ENCODE measurements at regions not wholly inside any gene's neighbourhood (a gene's known extent, or its start where the extent isn't known, plus 50 kb on each side); places are given as distances from the start of the nearest gene placed in this dataset.

DNA sequence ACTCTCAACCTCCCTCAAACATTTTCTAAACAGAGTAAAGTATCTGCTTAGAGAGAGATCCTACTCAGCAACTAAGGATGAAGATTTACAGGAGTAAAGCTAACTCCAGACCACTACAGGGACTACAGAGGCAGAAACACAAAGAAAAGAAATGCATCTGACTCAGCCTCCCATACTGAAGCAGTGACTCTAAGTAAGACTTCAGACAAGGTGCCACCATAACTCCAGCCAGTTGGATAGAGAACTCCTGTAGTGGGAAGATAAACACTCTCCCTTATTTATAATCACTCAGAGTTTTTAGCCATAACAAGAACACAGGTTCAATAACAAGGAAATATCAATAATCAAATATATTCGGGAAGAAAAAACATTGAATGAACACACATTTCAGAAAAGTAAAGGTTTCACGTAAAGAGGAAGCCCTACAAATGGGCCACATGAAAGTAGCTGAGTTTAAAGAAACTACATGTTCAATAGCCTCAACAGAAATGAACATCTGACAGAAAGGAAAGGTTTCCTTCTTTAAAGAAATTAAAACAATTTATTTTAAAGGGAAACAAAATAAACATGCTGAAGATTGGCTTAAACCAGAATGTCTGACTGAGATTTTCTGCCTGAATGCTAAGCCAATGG is 519.9 kb downstream of the KCNJ3 start:
- Histone ChIP-seq H3K36me3 (ENCODE audit: control insufficient read depth, insufficient read depth, low read length) (no peaks in the 10 kb centered on the region), H2BK120ac (ENCODE audit: low read depth, low read length) (no peak overlapping the region), H2AK5ac (ENCODE audit: low read depth, low read length) (no peak overlapping the region), H3K23ac (ENCODE audit: low read depth, low read length) (no peak overlapping the region), H2AK9ac (replicated peaks; ENCODE audit: low read depth, low read length, poor library complexity) (no peak overlapping the region), H3K4ac (ENCODE audit: low read depth, low read length) (no peak overlapping the region), H3K56ac (ENCODE audit: extremely low read depth, insufficient read depth, low read length) (no peak overlapping the region), H3K14ac (replicated peaks; ENCODE audit: low read depth, low read length) (no peak overlapping the region), H4K5ac (ENCODE audit: low read depth, low read length) (no peak overlapping the region), H3K79me1 (ENCODE audit: low read depth in 1 of 2, low read length in 2 of 2) (no peaks in the 10 kb centered on the region), H3K18ac (ENCODE audit: low read depth, low read length) (no peak overlapping the region), H3K9ac (ENCODE audit: low read depth, low read length) (no peak overlapping the region), H3K27ac (ENCODE audit: insufficient read depth, low read length) (no peak overlapping the region), H4K20me1 (ENCODE audit: insufficient read depth, low read length) (no peaks in the 10 kb centered on the region), H4K91ac (ENCODE audit: insufficient read depth, low read depth, low read length) (no peak overlapping the region), H2BK15ac (ENCODE audit: low read depth, low read length) (no peak overlapping the region), H3K4me1 (ENCODE audit: control insufficient read depth, insufficient read depth, low read length) (no peaks in the 10 kb centered on the region), H2BK20ac (ENCODE audit: low read depth, low read length) (no peak overlapping the region), H3K9me1 (ENCODE audit: insufficient read depth, low read length) (no peaks in the 10 kb centered on the region), H3K27me3 (ENCODE audit: control insufficient read depth, insufficient read depth, low read length) (no peaks in the 10 kb centered on the region), H2BK5ac (ENCODE audit: low read depth, low read length, poor library complexity, severe bottlenecking) (no peak overlapping the region), H3K9me3 (ENCODE audit: control insufficient read depth, insufficient read depth, low read length) (peaks cover 2% of the 10 kb centered on the region; the same call in 1 of the 2 replicates), H2AFZ (replicated peaks; ENCODE audit: low read length, poor library complexity) (no peak overlapping the region), H4K8ac (ENCODE audit: low read depth in 2 of 2, low read length in 2 of 2) (no peak overlapping the region), H3K4me3 (ENCODE audit: insufficient read depth, low read depth, low read length) (no peak overlapping the region), H3K4me2 (ENCODE audit: low read depth, low read length) (no peak overlapping the region)
- ATAC-seq (ENCODE audit: low read depth) (no peak), DNase-seq (no peak)
- ChIA-PET POLR2A (ENCODE audit: unreplicated experiment) (no interaction called here), CTCF (no interaction called here)
- WGBS, 2 experiments (ENCODE audit: extremely low coverage in 2 of 2, insufficient read length in 1 of 2): no CpG with 5 or more reads among the region's 2 CpGs
- TF ChIP-seq BHLHE40 (IDR thresholded peaks at IDR 0.05; ENCODE audit: low read depth, low read length) (no peak), CTCF (conservative IDR thresholded peaks at IDR 0.05; ENCODE audit: low read depth, low read length) (no peak), FOS (IDR thresholded peaks at IDR 0.05; ENCODE audit: low read depth, low read length) (no peak), SMC3 (IDR thresholded peaks at IDR 0.05; ENCODE audit: low read depth, low read length) (no peak), RAD21 (IDR thresholded peaks at IDR 0.05; ENCODE audit: low read length) (no peak), ELK1 (IDR thresholded peaks at IDR 0.05; ENCODE audit: borderline replicate concordance, low read depth, low read length) (no peak), NFE2L2 (IDR thresholded peaks at IDR 0.05; ENCODE audit: low read depth, low read length) (no peak), CHD1 (IDR thresholded peaks at IDR 0.05; ENCODE audit: low read depth, low read length) (no peak), POLR2A (IDR thresholded peaks at IDR 0.05; ENCODE audit: low read depth, low read length) (no peak), RCOR1 (IDR thresholded peaks at IDR 0.05; ENCODE audit: insufficient replicate concordance, low read length) (no peak), USF2 (IDR thresholded peaks at IDR 0.05; ENCODE audit: low read depth, low read length) (no peak), CEBPB (IDR thresholded peaks at IDR 0.05; ENCODE audit: low read depth, low read length) (no peak), MAZ (IDR thresholded peaks at IDR 0.05; ENCODE audit: borderline replicate concordance, low read depth, low read length) (no peak), RFX5 (IDR thresholded peaks at IDR 0.05; ENCODE audit: low read depth, low read length) (no peak)
- BruUV-seq (replicated peaks): no TSS peak
- intact Hi-C loops (cut with micrococcal nuclease): no loop called here
- in situ Hi-C loops (cut with MboI; ENCODE audit: low sequenced_read_pairs): no loop called here
- dilution Hi-C loops (cut with HindIII; ENCODE audit: low sequenced_read_pairs, unreplicated experiment): no loop called here

Measured in IMR-90 (cell line).